ENCODE measurements at regions not wholly inside any gene's neighbourhood (a gene's known extent, or its start where the extent isn't known, plus 50 kb on each side); places are given as distances from the start of the nearest gene placed in this dataset.

- DNase-seq (ENCODE audit: low read depth) = no peak
- TF ChIP-seq, protein P1, sequence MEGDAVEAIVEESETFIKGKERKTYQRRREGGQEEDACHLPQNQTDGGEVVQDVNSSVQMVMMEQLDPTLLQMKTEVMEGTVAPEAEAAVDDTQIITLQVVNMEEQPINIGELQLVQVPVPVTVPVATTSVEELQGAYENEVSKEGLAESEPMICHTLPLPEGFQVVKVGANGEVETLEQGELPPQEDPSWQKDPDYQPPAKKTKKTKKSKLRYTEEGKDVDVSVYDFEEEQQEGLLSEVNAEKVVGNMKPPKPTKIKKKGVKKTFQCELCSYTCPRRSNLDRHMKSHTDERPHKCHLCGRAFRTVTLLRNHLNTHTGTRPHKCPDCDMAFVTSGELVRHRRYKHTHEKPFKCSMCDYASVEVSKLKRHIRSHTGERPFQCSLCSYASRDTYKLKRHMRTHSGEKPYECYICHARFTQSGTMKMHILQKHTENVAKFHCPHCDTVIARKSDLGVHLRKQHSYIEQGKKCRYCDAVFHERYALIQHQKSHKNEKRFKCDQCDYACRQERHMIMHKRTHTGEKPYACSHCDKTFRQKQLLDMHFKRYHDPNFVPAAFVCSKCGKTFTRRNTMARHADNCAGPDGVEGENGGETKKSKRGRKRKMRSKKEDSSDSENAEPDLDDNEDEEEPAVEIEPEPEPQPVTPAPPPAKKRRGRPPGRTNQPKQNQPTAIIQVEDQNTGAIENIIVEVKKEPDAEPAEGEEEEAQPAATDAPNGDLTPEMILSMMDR (conservative IDR thresholded peaks at IDR 0.05; ENCODE audit: low read depth, low read length) = no peak
Observed at GRCh38 chr4:59039046-59039445, 1928.9 kb upstream of the IGFBP7 start.

GRCh38 chr4:59044286-59044900, 1934.2 kb upstream of the IGFBP7 start:
- DNase-seq (ENCODE audit: low read depth) = no peak
- TF ChIP-seq, protein P1 (conservative IDR thresholded peaks at IDR 0.05; ENCODE audit: low read depth, low read length) = no peak
- no peak overlapping the region for H3K4me3 ChIP-seq (ENCODE audit: low read length)

More at GRCh38 chr4:59039046-59039445, 1928.9 kb upstream of the IGFBP7 start:
- H3K4me3 ChIP-seq (ENCODE audit: low read length) = no peak overlapping the region

DNA sequence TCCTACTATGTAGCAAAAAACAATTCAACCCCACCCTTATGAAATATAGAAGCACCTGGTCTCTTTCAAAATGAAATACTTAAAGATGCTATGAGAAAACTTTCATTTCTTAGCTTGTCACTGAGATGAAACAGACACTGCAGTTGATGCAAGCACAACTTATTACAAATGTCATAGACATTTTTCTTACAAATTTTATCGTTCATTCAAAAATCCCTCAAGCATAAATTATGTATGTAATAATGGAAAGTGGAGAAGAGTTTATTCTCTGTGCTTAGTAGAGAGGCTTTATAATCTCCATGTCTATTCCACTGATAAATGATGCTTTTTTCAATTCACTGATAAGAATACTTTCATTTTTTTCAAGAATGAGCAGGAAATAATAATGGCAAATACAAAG, 1943.9 kb upstream of the IGFBP7 start:
- DNase-seq (ENCODE audit: low read depth) = no peak

GRCh38 chr4:59057804-59058203, 1947.6 kb upstream of the IGFBP7 start:
- no peak overlapping the region for H3K4me3 ChIP-seq (ENCODE audit: low read length)
- no peak for DNase-seq (ENCODE audit: low read depth)
- TF ChIP-seq, protein P1 (conservative IDR thresholded peaks at IDR 0.05; ENCODE audit: low read depth, low read length) = no peak

More for the DNA sequence above, 1943.9 kb upstream of the IGFBP7 start:
- H3K4me3 ChIP-seq (ENCODE audit: low read length) = no peak overlapping the region
- TF ChIP-seq, protein P1 (conservative IDR thresholded peaks at IDR 0.05; ENCODE audit: low read depth, low read length) = no peak

DNA sequence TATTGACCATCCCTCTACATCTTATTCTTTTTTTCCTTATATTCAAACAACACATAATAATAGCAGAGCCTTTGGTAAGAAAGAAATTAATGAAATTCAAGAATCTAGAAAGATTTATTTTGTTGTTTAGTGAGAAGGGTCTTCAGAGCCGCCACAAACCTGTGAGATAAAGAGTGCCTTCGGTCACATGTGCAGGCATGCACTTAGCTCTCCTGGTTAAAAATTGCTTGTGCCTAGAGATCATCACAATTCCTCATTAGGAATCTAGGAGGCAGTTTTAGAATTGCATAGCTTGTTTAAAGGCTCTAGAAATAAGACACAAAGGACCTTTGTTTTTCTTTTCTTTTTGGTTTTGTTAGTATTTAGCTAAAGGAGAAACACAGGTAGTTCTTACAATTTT, 1948.4 kb upstream of the IGFBP7 start:
- no peak for DNase-seq (ENCODE audit: low read depth)
- TF ChIP-seq, protein P1 (conservative IDR thresholded peaks at IDR 0.05; ENCODE audit: low read depth, low read length) = no peak

DNA sequence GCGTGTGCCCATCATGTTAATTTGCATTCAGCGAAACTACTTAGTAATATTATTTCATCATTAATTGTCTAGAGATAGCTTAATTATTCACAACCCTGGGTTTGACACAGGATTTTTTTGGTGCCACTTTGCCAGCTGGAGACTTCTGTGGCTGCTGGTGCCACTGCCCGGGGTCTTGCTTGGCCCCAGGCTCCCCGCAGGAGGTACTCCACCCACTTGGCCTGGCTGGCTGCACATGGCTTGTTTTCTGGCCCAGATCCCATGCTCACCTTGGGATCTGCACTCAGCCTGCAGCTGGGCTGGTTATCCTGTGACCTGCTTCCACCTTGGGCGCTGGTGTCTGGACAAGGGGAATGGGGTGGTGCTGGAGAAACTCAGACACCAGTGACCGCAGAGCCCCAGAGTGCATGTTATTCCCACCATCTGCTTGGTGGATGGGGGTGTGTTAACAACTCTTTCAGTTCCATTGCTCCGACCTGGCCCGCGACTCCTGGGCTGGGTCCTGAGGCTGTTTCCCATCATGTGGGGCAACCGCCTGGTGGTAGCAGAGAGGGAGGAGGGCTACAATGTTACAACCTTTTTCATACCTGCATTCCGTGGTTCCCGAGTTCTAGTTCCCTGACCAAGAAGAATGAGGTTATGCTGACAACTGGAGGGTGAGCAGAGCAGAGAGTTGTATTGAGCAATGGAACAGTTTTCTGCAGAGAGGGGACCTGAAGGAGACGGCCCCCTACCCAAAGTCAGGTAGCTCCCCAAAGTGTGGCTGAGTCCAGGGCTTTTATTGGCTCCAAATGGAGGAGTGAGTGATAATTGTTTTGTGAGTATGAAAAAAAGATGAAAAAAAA, 1950.0 kb upstream of the IGFBP7 start:
- TF ChIP-seq, protein P1 (conservative IDR thresholded peaks at IDR 0.05; ENCODE audit: low read depth, low read length) = no peak
- DNase-seq (ENCODE audit: low read depth) = no peak

More for the DNA sequence above, 1948.4 kb upstream of the IGFBP7 start:
- H3K4me3 ChIP-seq (ENCODE audit: low read length) = no peak overlapping the region

More for the DNA sequence above, 1950.0 kb upstream of the IGFBP7 start:
- no peak overlapping the region for H3K4me3 ChIP-seq (ENCODE audit: low read length)

All from retinal pigment epithelial cell (primary cell).